ENCODE measurements at regions not wholly inside any gene's neighbourhood (a gene's known extent, or its start where the extent isn't known, plus 50 kb on each side); places are given as distances from the start of the nearest gene placed in this dataset.

DNA sequence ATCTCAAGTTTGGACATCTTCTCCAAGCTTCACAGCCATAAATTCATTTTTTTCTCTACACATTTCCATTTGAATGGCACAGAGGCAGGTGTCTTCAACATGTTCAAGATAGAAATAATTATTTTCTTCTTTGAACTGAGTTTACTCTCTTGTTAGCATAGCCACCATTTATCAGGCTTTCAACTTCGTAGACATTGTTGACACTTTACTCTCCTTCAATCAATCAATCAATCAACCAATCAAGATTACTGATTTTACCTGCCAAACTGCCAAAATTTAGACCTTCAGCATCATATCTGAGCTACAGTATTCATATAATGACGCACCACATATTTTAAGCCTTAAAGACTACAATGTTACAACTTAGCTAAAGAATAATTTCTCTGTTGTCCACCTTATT, 300.1 kb upstream of the LUZP2 start:
- H4K20me1 ChIP-seq (ENCODE audit: insufficient read depth): no peaks in the 10 kb centered on the region
- H3K27me3 ChIP-seq (ENCODE audit: insufficient read depth, low read depth): no peaks in the 10 kb centered on the region
- H3K9me3 ChIP-seq (ENCODE audit: insufficient read depth, low read depth): no peaks in the 10 kb centered on the region
- H3K4me2 ChIP-seq: no peak overlapping the region
- BruUV-seq (replicated peaks): no TSS peak
- intact Hi-C loops (cut with micrococcal nuclease; ENCODE audit: unreplicated experiment): no loop called here
- H3K4me1 ChIP-seq (replicated peaks; ENCODE audit: insufficient read depth): no peaks in the 10 kb centered on the region
- TF ChIP-seq, protein P1, sequence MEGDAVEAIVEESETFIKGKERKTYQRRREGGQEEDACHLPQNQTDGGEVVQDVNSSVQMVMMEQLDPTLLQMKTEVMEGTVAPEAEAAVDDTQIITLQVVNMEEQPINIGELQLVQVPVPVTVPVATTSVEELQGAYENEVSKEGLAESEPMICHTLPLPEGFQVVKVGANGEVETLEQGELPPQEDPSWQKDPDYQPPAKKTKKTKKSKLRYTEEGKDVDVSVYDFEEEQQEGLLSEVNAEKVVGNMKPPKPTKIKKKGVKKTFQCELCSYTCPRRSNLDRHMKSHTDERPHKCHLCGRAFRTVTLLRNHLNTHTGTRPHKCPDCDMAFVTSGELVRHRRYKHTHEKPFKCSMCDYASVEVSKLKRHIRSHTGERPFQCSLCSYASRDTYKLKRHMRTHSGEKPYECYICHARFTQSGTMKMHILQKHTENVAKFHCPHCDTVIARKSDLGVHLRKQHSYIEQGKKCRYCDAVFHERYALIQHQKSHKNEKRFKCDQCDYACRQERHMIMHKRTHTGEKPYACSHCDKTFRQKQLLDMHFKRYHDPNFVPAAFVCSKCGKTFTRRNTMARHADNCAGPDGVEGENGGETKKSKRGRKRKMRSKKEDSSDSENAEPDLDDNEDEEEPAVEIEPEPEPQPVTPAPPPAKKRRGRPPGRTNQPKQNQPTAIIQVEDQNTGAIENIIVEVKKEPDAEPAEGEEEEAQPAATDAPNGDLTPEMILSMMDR (conservative IDR thresholded peaks at IDR 0.05): no peak
- no peak for TF ChIP-seq EZH2 (IDR thresholded peaks at IDR 0.05; ENCODE audit: low read depth)
- ChIA-PET CTCF (no interaction called here), POLR2A (ENCODE audit: unreplicated experiment) (no interaction called here)
- H3F3A ChIP-seq (ENCODE audit: insufficient read depth, low read depth): no peaks in the 10 kb centered on the region
- H3K9me2 ChIP-seq (ENCODE audit: insufficient read depth): no peaks in the 10 kb centered on the region
- no peaks in the 10 kb centered on the region for H3K36me3 ChIP-seq (ENCODE audit: low read depth)
- H3K27ac ChIP-seq: no peak overlapping the region
- no peak for DNase-seq
- H2AFZ ChIP-seq: no peak overlapping the region
- no peaks in the 10 kb centered on the region for H3K79me2 ChIP-seq (ENCODE audit: low read depth)
- no peak overlapping the region for H3K4me3 ChIP-seq

DNA sequence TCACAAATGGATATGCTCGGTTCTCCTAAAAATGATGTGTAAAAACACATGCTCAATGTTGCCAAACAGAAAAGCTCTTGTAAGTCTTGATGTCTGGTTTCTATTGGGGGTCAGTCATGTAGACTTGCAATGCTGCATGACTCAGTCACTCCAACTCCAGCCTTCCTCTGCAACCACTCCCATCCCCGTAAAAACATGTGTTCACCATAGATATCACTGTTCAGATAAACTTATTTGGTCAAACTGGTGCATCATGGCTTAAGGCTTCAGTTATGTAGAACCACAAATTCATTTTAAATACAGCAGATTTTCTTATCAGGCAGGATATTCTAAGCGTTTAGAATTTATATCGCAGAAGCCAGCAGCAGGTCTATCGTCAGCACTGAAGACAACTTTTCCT, 298.4 kb upstream of the LUZP2 start:
- no peak overlapping the region for H2AFZ ChIP-seq
- H4K20me1 ChIP-seq (ENCODE audit: insufficient read depth): no peaks in the 10 kb centered on the region
- POLR2A ChIA-PET (ENCODE audit: unreplicated experiment): no interaction called here
- no TSS peak for BruUV-seq (replicated peaks)
- H3K27ac ChIP-seq: no peak overlapping the region
- DNase-seq: no peak
- no peak overlapping the region for H3K4me3 ChIP-seq
- no peaks in the 10 kb centered on the region for H3K9me2 ChIP-seq (ENCODE audit: insufficient read depth)
- H3K4me2 ChIP-seq: no peak overlapping the region
- H3K4me1 ChIP-seq (replicated peaks; ENCODE audit: insufficient read depth): no peaks in the 10 kb centered on the region
- no peaks in the 10 kb centered on the region for H3F3A ChIP-seq (ENCODE audit: insufficient read depth, low read depth)
- no peaks in the 10 kb centered on the region for H3K27me3 ChIP-seq (ENCODE audit: insufficient read depth, low read depth)
- no peak for TF ChIP-seq EZH2 (IDR thresholded peaks at IDR 0.05; ENCODE audit: low read depth)
- TF ChIP-seq, protein P1 (conservative IDR thresholded peaks at IDR 0.05): no peak
- no peaks in the 10 kb centered on the region for H3K36me3 ChIP-seq (ENCODE audit: low read depth)
- intact Hi-C loops (cut with micrococcal nuclease; ENCODE audit: unreplicated experiment): no loop called here
- CTCF ChIA-PET: no interaction called here
- no peaks in the 10 kb centered on the region for H3K9me3 ChIP-seq (ENCODE audit: insufficient read depth, low read depth)
- no peaks in the 10 kb centered on the region for H3K79me2 ChIP-seq (ENCODE audit: low read depth)

DNA sequence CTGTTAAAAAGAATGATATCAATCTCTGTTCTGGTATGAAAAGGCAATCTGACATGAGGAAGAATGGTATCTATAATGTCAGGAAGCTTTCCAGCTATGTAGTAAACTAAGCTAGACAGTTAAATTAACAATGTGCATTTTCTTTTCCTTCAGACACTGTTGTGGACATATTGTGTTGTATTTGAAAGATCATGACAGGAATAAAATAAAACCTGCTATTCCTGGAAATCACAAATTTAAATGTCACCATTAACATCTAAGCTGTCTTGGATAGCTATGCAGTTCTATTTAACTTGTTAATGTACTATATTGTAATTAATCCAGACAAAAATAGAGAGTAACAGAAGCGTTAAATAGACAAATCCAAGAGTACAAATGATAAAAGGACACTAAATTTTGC, 297.4 kb upstream of the LUZP2 start:
- Histone ChIP-seq H3K27me3 (ENCODE audit: insufficient read depth, low read depth) (no peaks in the 10 kb centered on the region), H3K9me2 (ENCODE audit: insufficient read depth) (no peaks in the 10 kb centered on the region), H3F3A (ENCODE audit: insufficient read depth, low read depth) (no peaks in the 10 kb centered on the region), H3K79me2 (ENCODE audit: low read depth) (no peaks in the 10 kb centered on the region), H3K4me2 (no peak overlapping the region), H3K27ac (no peak overlapping the region), H3K9me3 (ENCODE audit: insufficient read depth, low read depth) (no peaks in the 10 kb centered on the region), H3K4me1 (replicated peaks; ENCODE audit: insufficient read depth) (no peaks in the 10 kb centered on the region), H3K4me3 (no peak overlapping the region), H3K36me3 (ENCODE audit: low read depth) (no peaks in the 10 kb centered on the region), H4K20me1 (ENCODE audit: insufficient read depth) (no peaks in the 10 kb centered on the region), H2AFZ (no peak overlapping the region)
- intact Hi-C loops (cut with micrococcal nuclease; ENCODE audit: unreplicated experiment): no loop called here
- CTCF ChIA-PET: no interaction called here
- BruUV-seq (replicated peaks): no TSS peak
- POLR2A ChIA-PET (ENCODE audit: unreplicated experiment): interaction anchor here (0.5 kb wide), 1 partner anchor 587 kb away, joined by 3 read pairs; no protein-coding TSS in a partner anchor
- TF ChIP-seq, protein P1 (conservative IDR thresholded peaks at IDR 0.05): no peak
- TF ChIP-seq EZH2 (IDR thresholded peaks at IDR 0.05; ENCODE audit: low read depth): no peak
- no peak for DNase-seq

Data from PC-9 (cell line).